ENCODE measurements at regions not wholly inside any gene's neighbourhood (a gene's known extent, or its start where the extent isn't known, plus 50 kb on each side); places are given as distances from the start of the nearest gene placed in this dataset.
"Not testable (repeated sequence)": the region's sequence is repeated elsewhere in the genome, so short reads cannot be mapped to it uniquely, and the experiment has no call there.

DNA sequence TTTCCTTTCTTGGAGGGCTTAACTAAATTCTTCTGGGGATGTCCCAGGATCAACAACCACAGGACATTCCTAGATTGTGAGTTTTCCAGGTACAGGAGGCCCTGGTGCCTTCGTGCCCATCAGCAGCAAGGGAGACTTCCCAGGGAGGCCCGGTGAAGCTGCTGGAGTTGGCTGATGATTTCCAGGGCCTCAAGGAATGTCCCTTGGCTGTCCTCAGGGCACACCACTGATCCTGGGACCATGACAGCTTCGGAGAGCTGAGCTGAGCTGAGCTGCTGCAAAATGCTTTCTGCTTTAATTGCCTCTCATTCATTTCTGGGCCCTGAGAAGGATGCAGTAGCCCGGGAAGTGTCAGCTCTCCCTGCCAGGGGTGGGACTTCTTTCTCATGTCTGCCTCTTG lies 79.4 kb upstream of the ALDH3B2 start:
- not testable (repeated sequence) for H3K4me1 ChIP-seq (ENCODE audit: control insufficient read depth in 4 of 4, insufficient read depth in 4 of 4, low read length in 3 of 4); H3K4me3 ChIP-seq (ENCODE audit: low read depth in 1 of 3, low read length in 3 of 3); H3K27me3 ChIP-seq (ENCODE audit: control insufficient read depth in 4 of 4, insufficient read depth in 4 of 4, low read length in 3 of 4); H3K9me3 ChIP-seq (ENCODE audit: control insufficient read depth in 4 of 4, low read length in 3 of 4); H3K36me3 ChIP-seq (ENCODE audit: control insufficient read depth in 4 of 4, insufficient read depth in 3 of 4, low read depth in 1 of 4, low read length in 3 of 4); H3K9ac ChIP-seq (ENCODE audit: low read depth in 1 of 2, low read length in 2 of 2); H3K27ac ChIP-seq (ENCODE audit: low read depth in 1 of 2, low read length in 2 of 2); DNase-seq (ENCODE audit: low spot score)
- 77% methylated on average over 4 of the region's 4 CpGs for WGBS

DNA sequence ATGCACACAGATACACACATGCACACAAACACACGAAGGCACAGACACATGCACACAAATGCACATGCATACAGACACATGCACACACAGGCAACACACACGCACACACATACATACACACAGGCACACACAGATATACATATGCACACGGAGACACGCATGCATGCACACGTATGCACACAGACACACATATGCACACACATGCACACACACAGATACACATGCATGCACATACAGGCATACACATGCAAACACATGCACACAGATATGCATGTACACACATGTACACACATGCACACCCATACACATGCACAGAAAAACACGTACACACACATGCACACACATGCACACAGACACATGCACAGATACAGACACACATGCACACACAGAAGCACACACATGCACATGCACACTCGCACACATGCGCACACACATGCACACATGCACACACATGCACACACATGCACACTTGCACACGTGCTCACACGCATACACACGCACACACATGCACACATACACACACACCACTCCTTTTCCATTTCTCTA lies 70.8 kb upstream of the ALDH3B2 start:
- no peak for DNase-seq (ENCODE audit: low spot score)
- TF ChIP-seq HNF4G (IDR thresholded peaks at IDR 0.05) (no peak), RXRA (IDR thresholded peaks at IDR 0.05) (no peak), YY1 (IDR thresholded peaks at IDR 0.05) (no peak), HNF4A (conservative IDR thresholded peaks at IDR 0.05) (no peak), JUND (IDR thresholded peaks at IDR 0.05) (no peak)
- TF ChIP-seq, protein P1, sequence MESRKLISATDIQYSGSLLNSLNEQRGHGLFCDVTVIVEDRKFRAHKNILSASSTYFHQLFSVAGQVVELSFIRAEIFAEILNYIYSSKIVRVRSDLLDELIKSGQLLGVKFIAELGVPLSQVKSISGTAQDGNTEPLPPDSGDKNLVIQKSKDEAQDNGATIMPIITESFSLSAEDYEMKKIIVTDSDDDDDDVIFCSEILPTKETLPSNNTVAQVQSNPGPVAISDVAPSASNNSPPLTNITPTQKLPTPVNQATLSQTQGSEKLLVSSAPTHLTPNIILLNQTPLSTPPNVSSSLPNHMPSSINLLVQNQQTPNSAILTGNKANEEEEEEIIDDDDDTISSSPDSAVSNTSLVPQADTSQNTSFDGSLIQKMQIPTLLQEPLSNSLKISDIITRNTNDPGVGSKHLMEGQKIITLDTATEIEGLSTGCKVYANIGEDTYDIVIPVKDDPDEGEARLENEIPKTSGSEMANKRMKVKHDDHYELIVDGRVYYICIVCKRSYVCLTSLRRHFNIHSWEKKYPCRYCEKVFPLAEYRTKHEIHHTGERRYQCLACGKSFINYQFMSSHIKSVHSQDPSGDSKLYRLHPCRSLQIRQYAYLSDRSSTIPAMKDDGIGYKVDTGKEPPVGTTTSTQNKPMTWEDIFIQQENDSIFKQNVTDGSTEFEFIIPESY (IDR thresholded peaks at IDR 0.05) = no peak
- TF ChIP-seq, protein P2, sequence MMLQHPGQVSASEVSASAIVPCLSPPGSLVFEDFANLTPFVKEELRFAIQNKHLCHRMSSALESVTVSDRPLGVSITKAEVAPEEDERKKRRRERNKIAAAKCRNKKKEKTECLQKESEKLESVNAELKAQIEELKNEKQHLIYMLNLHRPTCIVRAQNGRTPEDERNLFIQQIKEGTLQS (IDR thresholded peaks at IDR 0.05) = no peak
- TF ChIP-seq, protein P3, sequence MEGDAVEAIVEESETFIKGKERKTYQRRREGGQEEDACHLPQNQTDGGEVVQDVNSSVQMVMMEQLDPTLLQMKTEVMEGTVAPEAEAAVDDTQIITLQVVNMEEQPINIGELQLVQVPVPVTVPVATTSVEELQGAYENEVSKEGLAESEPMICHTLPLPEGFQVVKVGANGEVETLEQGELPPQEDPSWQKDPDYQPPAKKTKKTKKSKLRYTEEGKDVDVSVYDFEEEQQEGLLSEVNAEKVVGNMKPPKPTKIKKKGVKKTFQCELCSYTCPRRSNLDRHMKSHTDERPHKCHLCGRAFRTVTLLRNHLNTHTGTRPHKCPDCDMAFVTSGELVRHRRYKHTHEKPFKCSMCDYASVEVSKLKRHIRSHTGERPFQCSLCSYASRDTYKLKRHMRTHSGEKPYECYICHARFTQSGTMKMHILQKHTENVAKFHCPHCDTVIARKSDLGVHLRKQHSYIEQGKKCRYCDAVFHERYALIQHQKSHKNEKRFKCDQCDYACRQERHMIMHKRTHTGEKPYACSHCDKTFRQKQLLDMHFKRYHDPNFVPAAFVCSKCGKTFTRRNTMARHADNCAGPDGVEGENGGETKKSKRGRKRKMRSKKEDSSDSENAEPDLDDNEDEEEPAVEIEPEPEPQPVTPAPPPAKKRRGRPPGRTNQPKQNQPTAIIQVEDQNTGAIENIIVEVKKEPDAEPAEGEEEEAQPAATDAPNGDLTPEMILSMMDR (IDR thresholded peaks at IDR 0.05; ENCODE audit: low read depth, low read length, missing input control) = no peak
- Histone ChIP-seq H3K9ac (ENCODE audit: low read depth in 1 of 2, low read length in 2 of 2) (no peak overlapping the region), H3K4me3 (ENCODE audit: low read depth in 1 of 3, low read length in 3 of 3) (no peak overlapping the region), H3K36me3 (ENCODE audit: control insufficient read depth in 4 of 4, insufficient read depth in 3 of 4, low read depth in 1 of 4, low read length in 3 of 4) (no peaks in the 10 kb centered on the region), H3K27ac (ENCODE audit: low read depth in 1 of 2, low read length in 2 of 2) (no peak overlapping the region), H3K4me1 (ENCODE audit: control insufficient read depth in 4 of 4, insufficient read depth in 4 of 4, low read length in 3 of 4) (no peaks in the 10 kb centered on the region), H3K27me3 (ENCODE audit: control insufficient read depth in 4 of 4, insufficient read depth in 4 of 4, low read length in 3 of 4) (no peaks in the 10 kb centered on the region), H3K9me3 (ENCODE audit: control insufficient read depth in 4 of 4, low read length in 3 of 4) (no peaks in the 10 kb centered on the region)
- 87% methylated on average over 11 of the region's 11 CpGs for WGBS

DNA sequence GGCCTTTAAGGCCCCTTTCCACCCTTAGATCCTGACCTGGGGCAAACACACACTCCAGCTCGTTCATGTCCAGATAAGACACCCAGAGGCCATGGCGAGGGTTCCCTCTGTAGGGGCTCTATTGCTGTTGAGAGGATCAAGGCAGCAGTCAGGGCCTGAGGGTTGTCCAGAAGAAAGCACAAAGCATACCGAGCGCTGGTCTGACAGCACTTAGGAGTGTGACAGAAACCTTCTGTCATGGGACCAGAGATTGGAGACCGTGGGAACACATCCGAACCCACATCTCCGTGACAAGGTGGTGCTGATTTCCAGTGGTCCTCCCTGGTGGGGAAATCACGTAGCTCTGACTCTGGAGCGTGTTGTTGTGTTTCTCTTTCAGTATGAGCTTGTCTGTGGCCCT lies 69.8 kb upstream of the ALDH3B2 start:
- H3K36me3 ChIP-seq (ENCODE audit: control insufficient read depth in 4 of 4, insufficient read depth in 3 of 4, low read depth in 1 of 4, low read length in 3 of 4) = not testable (repeated sequence)

DNA sequence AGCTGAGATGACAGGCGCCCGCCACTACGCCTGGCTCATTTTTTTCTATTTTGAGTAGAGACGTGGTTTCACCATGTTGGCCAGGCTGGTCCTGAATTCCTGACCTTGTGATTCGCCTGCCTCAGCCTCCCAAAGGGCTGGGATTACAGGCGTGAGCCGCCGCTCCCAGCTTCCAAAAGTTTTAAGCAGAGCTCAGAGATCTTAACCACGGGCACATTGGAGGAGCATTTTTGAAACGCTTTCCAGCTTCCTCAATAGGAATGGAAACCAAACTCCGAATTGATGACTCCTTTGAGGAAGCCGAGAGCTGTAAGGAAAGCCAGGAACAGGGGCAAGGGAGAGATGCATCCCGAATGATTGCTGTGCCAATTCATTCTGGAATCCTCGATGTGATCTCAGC lies 63.8 kb upstream of the ALDH3B2 start:
- 80% methylated on average over 11 of the region's 14 CpGs for WGBS
- H3K27me3 ChIP-seq (ENCODE audit: control insufficient read depth in 4 of 4, insufficient read depth in 4 of 4, low read length in 3 of 4); H3K9me3 ChIP-seq (ENCODE audit: control insufficient read depth in 4 of 4, low read length in 3 of 4); DNase-seq (ENCODE audit: low spot score); H3K9ac ChIP-seq (ENCODE audit: low read depth in 1 of 2, low read length in 2 of 2); H3K36me3 ChIP-seq (ENCODE audit: control insufficient read depth in 4 of 4, insufficient read depth in 3 of 4, low read depth in 1 of 4, low read length in 3 of 4); H3K4me3 ChIP-seq (ENCODE audit: low read depth in 1 of 3, low read length in 3 of 3); H3K4me1 ChIP-seq (ENCODE audit: control insufficient read depth in 4 of 4, insufficient read depth in 4 of 4, low read length in 3 of 4); H3K27ac ChIP-seq (ENCODE audit: low read depth in 1 of 2, low read length in 2 of 2): not testable (repeated sequence)

More for the DNA sequence above, 69.8 kb upstream of the ALDH3B2 start:
- H3K27me3 ChIP-seq (ENCODE audit: control insufficient read depth in 4 of 4, insufficient read depth in 4 of 4, low read length in 3 of 4); H3K27ac ChIP-seq (ENCODE audit: low read depth in 1 of 2, low read length in 2 of 2); DNase-seq (ENCODE audit: low spot score); H3K4me3 ChIP-seq (ENCODE audit: low read depth in 1 of 3, low read length in 3 of 3); H3K4me1 ChIP-seq (ENCODE audit: control insufficient read depth in 4 of 4, insufficient read depth in 4 of 4, low read length in 3 of 4); H3K9me3 ChIP-seq (ENCODE audit: control insufficient read depth in 4 of 4, low read length in 3 of 4); H3K9ac ChIP-seq (ENCODE audit: low read depth in 1 of 2, low read length in 2 of 2): not testable (repeated sequence)
- 91% methylated on average over 9 of the region's 9 CpGs for WGBS

DNA sequence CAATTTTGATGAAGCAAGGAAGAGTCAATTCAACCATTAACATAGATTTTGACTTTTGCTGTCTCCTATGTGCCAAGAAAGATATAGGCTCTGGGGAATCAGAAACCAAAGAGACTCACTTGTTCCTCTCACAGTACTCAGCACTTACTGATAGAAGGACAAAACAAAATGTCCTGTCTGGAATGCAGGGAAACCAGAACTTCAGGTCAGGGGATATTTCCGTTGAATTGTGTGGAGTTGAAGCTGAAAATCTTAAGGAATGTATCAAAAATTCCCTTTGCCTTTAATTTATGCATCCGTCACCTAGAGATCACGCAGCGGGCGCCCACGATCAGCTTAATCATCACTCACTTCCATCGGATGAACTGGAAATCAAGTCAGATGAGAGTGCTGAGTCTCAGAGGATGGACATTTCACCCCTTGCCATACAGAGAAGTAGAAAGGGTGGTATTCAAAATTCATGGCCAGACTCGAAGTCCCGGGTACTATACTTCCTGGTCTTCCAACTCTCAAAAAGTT lies 63.2 kb upstream of the ALDH3B2 start:
- H3K9ac ChIP-seq (ENCODE audit: low read depth in 1 of 2, low read length in 2 of 2); H3K4me1 ChIP-seq (ENCODE audit: control insufficient read depth in 4 of 4, insufficient read depth in 4 of 4, low read length in 3 of 4); H3K27me3 ChIP-seq (ENCODE audit: control insufficient read depth in 4 of 4, insufficient read depth in 4 of 4, low read length in 3 of 4); H3K36me3 ChIP-seq (ENCODE audit: control insufficient read depth in 4 of 4, insufficient read depth in 3 of 4, low read depth in 1 of 4, low read length in 3 of 4); H3K9me3 ChIP-seq (ENCODE audit: control insufficient read depth in 4 of 4, low read length in 3 of 4); H3K4me3 ChIP-seq (ENCODE audit: low read depth in 1 of 3, low read length in 3 of 3); DNase-seq (ENCODE audit: low spot score); H3K27ac ChIP-seq (ENCODE audit: low read depth in 1 of 2, low read length in 2 of 2): not testable (repeated sequence)
- 85% methylated on average over 9 of the region's 9 CpGs for WGBS

All from liver (tissue), 8 donors.